Stimulated activated CD8-positive, alpha-beta memory T cell treated with anti-CD3 and anti-CD28 coated beads, Interleukin-4, amount 100 ng/mL, for 24 hours (primary cell): ENCODE measurements at regions not wholly inside any gene's neighbourhood (a gene's known extent, or its start where the extent isn't known, plus 50 kb on each side); places are given as distances from the start of the nearest gene placed in this dataset.

Experiments used
- DNase-seq: peaks from one replicate; pipeline ENCODE4 v3.0.0-alpha.2; 2020; ENCODE audit warnings: low read depth

DNA sequence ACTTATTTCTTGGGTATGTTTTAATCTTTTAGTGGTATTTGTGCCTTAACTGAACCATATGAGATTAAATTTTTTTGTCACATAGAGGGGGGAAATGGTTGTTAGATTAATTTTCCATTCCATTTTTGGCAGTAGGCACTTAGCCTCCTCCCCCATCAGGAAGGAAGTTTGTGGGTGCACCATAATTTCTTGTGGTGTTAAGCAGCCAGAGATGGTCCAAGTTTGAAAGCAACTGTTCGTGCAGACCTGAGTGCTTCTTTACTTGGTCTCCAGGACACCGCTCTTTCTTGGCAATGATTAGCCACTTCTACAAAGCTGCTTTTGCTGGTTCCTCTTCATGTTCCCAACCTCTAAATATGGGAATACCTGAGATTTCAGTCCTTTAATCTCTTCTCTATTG lies 92.7 kb upstream of the RPL34 start:
- DNase-seq = no peak

DNA sequence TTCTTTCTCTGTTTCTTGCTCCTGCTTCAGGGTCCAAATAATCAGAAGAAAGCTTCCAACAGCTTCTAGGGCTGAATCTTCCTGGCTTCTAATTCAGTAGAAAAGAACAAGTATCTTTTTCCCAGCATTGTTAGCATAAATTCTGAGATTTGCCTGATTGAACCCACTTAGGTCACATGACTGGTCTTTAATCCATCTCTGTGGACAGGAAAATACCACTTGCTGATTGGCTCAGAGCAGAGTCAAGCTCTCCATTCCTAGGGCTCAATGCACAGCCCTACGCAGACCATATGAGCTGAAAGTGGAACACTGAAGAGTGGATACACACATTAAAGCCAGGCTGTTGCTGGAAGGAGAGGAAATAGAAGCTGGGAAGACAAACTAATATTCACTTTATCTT lies 99.6 kb upstream of the RPL34 start:
- DNase-seq = no peak

DNA sequence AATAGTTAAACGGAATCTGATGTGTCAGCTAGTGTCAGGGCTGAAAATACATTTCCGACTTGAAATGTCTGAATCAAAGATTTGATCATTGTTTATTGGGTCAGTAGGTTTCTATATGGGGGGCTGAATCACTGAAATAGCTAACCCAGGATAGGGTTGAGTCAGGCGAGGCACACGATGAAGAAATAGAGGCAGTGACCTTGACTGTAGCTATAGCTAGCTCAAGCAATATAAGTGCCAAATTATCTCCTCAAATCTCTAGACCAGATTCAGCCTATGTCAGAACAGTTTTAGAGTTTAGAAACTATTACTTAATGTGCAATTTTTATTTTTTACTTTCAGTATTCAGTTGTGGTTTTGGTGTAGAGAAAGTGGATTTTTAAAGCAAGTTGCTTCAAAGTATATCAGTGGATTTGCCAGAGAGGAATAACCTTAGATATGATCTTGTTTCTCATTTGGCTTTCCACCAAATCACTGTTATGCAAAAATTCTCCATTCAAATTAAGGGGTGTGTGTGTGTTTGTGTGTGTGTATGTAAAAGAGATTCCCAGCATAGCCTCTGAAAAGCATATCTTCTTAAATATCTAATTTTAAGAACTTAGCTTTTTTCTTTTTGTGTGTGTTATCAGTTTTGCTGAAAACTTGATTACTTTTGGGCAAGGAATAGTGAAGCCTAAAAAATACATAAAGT lies 100.3 kb upstream of the RPL34 start:
- no peak for DNase-seq

DNA sequence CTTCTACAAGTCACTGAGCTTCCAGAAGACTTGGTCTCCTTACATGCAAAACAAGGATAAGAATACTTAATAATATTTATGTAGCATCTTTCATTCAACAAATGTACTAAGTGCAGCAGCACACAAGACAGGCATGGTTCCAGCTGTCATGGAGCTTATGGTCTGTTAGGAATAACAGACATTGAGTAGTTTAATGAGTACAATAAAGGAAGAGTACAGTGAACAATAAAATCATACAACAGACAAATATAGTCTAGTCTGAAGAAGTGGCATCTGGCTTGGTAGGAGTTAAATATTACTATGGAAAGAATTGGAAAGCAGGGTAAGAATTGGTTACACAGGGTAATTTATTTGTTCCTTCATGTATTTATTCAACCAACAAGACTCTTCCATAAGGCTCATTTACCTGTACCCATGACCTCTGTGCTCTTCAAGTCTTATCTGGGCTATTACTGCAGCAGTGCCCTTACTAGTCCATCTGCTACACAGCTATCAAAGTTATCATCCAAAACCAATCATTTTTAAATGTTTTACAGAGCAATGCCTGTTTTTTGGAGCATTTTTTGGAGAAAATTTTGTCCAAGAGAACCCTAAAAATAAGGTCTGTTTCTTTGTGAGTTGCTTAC lies 101.1 kb upstream of the RPL34 start:
- DNase-seq = no peak

DNA sequence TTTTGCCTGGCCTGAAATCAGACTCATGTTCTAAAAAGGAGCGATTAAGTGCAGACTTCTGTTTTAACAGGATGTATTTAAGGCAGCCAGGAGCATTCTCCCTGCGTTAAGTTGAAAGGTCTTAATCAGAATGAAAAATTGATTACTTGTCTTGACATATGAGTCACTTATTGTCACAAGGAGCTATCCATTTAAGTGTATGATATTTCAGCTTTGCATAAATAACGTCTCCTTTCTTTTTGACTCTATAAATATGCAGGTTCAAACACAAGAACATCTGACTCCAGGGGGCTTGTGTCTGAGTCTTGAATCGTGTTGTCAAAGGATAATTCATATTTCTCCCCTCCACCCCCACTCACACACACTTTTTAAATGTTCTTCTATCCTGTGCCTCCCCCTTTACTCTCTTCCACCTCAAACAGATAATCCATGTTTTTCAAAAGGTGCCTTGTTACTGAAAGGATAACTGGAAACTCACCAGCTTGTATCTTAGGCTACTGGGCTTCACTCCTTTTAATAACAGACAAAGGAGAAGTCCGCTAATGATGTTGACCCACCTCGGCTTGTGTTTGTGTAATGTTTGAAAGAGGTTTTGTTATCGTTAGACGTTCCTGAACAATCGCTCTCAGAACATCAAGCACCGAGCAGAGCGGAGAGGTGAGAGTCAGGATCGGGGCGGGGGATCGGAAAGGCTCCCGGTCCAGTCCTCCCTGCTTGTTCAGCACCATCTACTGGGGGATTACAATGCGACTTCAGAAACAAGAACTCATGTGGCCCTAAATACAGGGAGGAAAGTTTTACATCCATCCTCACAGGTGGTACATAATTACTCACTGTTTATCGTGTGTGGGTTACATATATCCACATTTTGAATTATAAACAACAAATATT lies 107.5 kb upstream of the RPL34 start:
- DNase-seq = peak; percentile 18

DNA sequence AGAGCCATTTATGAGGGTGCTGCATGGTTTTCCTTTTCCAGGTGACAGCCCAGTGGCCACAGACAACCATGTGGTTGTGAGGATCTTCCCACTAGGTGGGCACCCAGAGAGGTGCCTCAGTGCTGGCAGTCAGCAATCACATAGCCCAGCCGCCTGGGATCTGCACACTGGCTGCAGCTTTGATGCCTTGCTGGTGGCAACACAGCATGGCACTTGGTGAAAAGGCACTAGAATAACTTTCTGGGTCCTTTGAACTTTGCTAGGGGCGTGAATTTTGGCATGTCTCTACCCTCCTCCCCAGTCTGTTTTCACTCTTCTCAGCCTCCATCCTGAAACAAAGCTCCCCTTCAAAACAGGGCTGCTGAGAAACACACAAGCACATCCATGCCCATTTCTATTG lies 108.8 kb upstream of the RPL34 start:
- DNase-seq = no peak

DNA sequence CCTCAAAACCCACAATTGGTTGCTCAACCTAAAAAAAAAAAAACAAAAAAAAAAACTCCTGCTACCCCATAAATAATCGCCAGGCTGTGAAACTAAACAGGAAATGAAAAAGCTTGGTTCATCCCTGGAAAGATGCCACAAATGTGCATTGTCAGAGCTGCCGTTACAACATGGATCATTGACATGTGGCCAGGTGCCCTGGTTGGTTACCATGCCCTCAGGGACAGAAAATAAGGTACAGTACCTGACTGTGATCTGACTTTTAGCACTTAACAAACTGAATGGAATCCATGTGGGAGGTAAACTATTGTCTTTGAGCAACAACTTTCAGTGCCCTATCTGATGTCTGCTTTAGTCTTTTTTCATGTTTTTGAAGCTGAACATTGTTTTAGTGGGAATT lies 118.0 kb upstream of the RPL34 start:
- DNase-seq = no peak

DNA sequence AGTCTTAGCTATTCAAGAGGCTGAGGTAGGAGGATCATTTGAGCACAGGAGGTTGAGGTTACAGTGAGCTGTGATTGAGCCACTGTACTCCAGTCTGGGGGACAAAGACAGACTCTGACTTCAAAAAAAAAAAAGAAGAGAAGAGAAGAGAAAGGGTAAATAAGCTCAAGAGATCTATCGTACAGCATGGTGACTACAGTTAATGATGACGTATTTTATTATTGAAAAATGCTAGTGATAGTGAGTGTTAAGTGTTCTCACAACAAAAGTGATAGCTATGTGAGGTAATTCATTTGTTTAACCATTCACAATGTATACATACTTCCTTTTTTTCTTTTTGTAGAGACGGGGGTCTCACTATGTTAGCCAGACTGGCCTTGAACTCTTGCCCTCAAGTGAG lies 121.5 kb upstream of the RPL34 start:
- DNase-seq = no peak

DNA sequence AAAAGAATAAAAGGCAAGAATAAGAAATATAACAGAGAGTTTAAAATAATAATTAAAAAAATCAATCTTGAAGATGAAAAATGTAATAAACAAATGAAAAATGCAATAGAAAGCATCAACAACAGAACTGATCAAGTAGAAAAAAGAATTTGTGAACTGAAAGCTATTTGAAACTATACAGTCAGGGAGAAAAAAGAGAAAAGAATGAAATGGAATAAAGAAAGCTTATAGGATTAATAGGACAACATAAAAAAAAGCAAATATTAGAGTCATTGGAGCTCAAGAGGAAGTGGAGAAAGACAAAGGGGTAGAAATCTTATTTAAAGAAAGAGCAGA lies 126.8 kb upstream of the RPL34 start:
- DNase-seq = no peak

DNA sequence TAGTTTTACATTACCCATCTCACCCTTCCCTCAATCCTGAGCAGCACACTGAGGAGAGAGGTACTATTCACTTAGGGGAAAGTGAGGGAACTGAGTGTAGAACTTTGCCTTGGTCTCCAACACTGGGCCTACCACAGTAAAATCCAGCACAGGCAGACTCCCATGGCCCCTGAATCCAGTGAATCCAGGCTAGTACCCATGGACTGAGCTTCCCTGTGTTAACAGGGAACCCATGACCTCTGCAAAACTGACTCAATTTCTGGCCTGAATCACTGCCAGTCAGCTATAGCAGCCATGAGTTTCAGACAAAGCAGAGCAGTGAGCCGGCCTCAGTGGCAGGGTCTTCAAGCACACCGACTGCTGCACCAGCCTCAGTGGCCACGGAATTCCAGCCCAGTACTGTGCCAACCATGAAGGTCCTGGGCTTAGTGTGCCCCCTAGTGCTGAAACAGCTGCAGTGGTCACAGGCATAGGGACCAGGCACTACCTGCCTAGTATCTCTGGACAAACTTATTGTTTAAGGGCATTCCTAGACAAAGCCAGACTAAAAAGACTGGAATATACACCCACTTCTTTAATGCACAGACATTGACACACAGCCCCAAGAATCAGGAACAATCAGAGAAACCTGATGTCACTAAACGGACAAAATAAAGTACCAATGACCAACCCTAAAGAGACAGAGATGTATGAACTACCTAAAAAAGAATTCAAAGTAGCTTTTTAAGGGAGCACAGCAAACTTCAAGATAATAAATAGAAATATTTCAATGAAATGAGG lies 127.4 kb upstream of the RPL34 start:
- peak; percentile 6 for DNase-seq

DNA sequence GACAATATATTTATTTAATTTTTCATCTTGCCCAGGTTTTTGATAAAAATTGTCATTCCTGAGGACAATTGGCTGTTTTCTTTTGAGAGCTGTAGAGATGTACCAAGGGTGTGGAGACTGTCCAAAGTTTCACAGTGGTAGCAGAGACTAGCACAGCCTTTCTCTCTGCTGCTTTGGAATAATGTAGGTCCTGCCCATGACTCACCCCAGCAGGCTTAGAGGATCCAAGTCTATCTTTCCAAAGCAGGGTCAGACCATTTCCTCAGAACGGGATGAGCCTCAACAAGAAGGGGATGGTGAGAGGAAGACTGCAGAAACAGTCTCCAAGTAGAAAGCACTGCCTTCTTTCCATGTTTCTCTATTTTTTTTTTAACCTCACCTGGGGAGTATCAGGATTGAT lies 131.5 kb upstream of the RPL34 start:
- DNase-seq = no peak

DNA sequence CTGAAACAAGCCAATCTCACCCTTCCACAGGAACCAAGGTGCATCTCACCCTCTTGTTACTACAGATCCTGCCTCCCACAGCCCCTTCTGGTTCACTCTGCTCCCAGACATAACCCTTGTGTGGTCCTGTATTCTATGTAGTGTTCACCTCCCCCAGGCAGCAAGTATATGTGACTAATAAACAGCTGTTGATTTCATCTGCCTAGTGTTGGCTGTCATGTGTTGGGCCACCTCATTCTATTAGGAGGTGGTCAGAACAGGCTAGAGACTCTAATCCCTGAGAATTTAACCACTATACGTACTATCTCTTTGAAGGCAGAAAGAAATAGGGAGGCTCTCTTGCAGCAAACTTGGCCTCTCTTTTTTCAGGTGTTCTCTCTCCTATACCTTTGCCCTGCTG lies 134.3 kb upstream of the RPL34 start:
- DNase-seq = no peak

DNA sequence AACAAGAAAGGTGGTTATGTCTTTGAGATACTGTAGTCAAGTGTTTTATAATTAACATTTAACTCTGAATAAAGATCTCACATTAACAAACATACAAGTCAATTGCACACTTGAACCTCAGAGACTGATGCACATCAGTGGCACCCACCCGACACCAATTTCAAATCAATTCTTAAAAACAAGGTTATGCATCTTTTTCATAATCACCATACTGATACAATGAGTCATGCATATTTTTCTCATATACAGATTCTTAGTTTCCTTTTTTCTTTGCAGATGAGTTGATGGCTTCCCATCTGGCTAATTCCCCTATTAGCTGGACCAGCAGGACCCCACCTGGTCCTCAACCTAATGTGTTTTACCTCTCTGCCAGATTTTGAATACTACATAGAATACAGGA lies 136.2 kb upstream of the RPL34 start:
- no peak for DNase-seq

DNA sequence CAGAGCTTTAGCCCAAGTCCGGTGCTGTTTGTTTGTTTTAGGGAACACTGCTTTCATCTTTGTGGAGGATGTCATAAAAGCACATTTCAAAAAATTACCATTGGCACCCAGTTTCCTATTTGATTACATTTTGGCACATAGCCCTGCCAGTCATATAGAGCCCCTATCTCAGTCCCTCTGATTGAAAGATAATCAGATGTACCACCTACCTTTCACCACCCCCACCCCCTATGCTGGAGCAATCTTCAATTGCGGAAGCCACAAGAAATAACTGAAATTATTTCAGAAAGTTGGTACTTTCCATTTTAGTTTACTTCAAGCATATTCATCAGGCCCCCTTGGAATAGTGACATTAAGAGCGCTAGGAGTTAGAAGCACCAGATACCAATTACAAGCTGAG lies 136.7 kb upstream of the RPL34 start:
- no peak for DNase-seq

DNA sequence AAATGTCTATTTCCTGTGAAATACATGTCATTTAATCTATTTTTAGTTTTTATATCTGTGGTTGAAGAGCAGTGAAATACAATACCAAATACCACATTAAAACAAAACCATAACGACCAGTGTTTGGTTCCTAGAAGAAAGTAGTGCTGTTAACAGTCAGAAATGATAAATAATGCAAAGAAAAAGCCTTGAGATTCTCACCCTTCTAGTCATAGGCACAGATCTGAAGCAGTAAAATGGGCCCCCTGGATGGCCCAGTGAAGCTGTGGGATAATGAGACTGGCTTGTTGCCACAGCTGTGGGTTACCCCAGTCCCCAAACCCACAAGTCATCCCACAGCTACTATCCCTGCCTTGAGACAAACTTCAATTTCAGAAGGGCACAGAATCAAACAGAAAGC lies 137.3 kb upstream of the RPL34 start:
- DNase-seq = no peak

DNA sequence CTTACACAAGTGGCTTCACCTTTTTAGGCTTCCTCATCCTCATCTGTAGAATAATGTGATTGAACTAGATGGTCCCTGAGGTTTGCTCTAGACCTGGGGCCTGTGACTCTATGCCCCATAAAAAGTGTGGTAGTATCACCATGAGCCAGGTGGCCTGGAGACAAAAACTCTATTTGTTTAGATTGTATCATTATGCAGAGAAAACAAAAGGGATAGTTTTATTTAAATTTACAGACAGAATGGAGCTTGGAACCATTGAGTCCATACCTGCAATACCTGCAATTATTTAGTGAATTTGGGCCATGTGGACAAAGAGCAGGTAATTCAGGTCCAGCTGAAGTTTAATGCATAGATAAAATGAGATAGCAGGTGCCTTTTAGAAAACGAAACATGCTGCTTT lies 139.5 kb upstream of the RPL34 start:
- no peak for DNase-seq

DNA sequence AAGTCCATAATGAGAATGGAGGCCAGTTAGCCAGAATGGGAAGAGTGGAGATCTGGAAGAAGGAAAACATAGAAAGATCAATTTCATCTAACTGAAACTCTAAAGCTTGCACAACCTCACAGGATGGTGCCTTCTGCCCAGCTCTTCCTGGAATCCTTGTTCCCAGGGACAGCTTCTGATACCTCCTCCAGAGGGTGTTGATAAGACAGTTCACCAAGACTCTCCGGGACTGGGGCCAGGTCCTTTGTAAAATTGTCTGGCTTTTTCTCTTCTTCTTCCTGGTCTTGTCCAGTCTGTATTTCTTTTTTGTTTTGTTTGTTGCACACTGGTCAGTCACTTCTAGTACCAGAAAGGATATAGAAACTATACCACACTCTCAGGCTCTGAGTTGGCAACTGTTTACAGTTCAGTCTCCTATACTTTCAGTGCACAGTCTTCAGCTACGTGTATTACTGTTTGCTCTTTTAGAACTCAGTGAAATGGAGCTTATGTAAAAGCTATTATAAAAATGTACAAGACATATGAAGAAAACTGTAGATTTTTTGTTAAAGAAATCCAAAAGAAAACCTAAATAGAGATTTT lies 142.8 kb upstream of the RPL34 start:
- no peak for DNase-seq

DNA sequence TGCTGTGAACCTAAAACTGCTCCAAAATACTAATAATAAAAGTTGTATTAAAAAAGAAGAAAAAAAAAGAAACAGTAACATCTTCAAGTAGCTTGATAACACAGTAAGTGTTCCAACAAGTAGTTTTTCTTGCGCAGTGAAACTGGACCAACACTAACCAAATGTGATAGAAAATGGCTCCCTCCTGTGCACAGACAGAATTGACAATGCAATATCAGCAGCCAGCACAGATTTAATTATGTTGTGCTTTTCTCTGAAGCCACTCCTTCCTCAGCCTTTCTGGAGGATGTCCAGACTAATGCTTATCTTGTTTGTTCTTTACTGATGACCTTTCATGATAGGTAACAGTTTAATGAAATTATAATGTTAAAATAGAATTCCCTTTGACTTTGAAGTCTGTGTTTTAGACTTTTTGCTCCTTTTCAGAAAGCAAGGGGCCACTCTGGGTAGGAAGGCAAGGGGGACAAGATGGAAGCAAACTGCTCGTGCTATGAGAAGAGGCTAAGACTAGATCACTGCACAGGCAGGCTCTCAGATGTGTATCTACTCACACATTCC lies 147.1 kb upstream of the RPL34 start:
- DNase-seq = no peak

DNA sequence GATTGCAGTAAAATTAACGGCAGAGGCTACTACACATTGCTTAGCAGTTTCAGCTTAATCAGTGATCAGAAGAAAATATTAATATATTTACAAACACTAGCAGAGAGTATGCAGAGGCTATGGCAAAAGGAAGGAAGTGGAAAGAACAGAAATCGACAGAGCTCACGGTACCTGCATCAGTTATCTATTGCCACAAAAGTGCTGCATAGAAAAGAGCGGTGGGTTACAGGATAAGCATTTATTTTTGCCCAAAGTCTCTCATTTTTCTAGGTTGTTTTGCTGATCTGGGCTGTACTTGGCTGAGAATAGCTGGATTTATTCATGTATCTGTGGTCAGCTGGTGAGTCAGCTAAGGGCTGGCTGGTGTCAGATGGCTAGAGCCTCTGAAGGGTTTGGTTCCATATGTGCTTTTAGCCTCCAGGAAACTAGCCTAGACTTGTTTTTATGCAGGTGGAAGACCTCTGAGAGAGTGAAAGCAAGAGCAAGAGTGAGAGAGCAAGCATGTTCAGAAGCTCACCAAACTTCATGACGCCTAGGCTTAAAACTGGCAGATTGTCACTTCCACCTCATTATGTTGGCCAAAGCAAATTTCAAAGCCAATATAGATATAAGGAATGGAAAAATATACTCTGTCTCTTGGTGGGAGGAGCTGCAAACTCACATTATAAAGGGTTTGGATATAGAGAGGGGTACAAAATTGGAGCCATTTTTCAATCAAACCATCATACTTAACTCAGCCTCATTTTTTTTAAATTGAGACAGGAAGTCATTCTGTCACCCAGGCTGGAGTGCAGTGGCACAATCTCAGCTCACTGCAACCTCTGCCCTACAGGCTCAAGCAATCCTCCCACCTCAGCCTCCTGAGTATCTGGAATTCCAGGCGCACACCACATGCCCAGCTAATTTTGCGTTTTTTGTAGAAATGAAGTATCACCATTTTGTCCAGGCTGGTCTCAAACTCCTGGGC lies 153.2 kb upstream of the RPL34 start:
- DNase-seq = no peak

DNA sequence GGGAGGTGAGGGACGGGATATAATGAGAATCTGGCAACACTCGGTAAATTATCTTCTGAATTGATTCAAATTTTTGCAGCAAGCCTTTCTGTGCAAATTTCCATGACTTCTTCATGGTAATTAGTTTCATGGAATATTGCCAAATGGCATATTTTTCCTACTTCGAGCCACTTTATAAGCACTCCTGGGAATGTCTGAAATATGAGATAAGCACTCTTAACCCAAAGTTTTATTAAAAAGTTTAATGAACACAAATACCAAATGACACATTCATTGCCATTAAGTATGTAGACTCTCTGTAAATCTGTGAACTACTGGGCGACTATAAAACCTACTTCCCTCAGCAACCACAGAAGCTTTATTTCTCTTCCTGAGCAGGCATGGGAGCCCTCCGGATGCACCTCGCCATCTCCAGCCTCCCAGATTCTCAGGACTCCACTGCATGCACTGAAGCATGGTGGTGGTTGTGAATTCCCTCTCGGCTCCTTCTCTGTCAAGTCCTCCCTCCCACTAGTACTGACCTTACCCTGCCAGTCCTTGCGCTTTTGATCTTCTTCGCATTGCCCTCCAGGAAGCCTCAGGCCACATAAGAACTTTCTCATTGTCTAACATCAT lies 154.4 kb upstream of the RPL34 start:
- DNase-seq = no peak
